HL-60 (cell line): ENCODE measurements at regions not wholly inside any gene's neighbourhood (a gene's known extent, or its start where the extent isn't known, plus 50 kb on each side); places are given as distances from the start of the nearest gene placed in this dataset.
"Not testable (repeated sequence)": the region's sequence is repeated elsewhere in the genome, so short reads cannot be mapped to it uniquely, and the experiment has no call there.

Experiments used
- DNase-seq, 2 experiments: peaks; one replicate each; pipeline ENCODE4 v3.0.0-alpha.2; 2010 to 2020; ENCODE audit warnings: low read depth in 1 of 2, low spot score in 1 of 2
- H3K27ac ChIP-seq: fragments of 250-450 bp; sonication (Bioruptor Pico); replicated peaks from 2 replicates; pipeline ENCODE4 v1.5.1; 2020; ENCODE audit warnings: mild to moderate bottlenecking, moderate library complexity
- H3K27me3 ChIP-seq: fragments of 250-450 bp; sonication (Bioruptor Pico); 2 replicates; pipeline ENCODE4 v1.5.1; 2021; ENCODE audit warnings: mild to moderate bottlenecking, moderate library complexity; ENCODE audit not compliant: insufficient read depth, poor library complexity, severe bottlenecking
- H3K4me3 ChIP-seq: replicated peaks from 2 replicates; pipeline ENCODE4 v1.5.1; 2011; ENCODE audit warnings: mild to moderate bottlenecking, control low read depth, low read length; ENCODE audit not compliant: insufficient read depth
- CTCF ChIP-seq: IDR thresholded peaks from one replicate; pipeline ENCODE4 v1.5.1; 2011; ENCODE audit warnings: low read length, control low read depth, inconsistent platforms; ENCODE audit not compliant: insufficient read depth
- GABPA ChIP-seq: IDR thresholded peaks from 2 replicates; pipeline ENCODE4 v1.6.1; 2012; ENCODE audit warnings: low read depth
- POLR2AphosphoS5 ChIP-seq: IDR thresholded peaks from 2 replicates; pipeline ENCODE4 v1.6.1; 2012; ENCODE audit warnings: low read depth
- REST ChIP-seq: IDR thresholded peaks from 2 replicates; pipeline ENCODE4 v1.6.1; 2012; ENCODE audit warnings: low read depth; ENCODE audit not compliant: insufficient replicate concordance
- SPI1 ChIP-seq: IDR thresholded peaks from 2 replicates; pipeline ENCODE4 v1.6.1; 2012; ENCODE audit warnings: low read depth, mild to moderate bottlenecking, borderline replicate concordance

GRCh38 chr9:109652112-109652511, 127.9 kb upstream of the PALM2AKAP2 start:
- H3K27me3 ChIP-seq: peaks cover 2% of the 10 kb centered on the region
- H3K4me3 ChIP-seq: no peak overlapping the region
- no peak overlapping the region for H3K27ac ChIP-seq
- TF ChIP-seq CTCF (no peak), REST (no peak), GABPA (no peak), SPI1 (no peak), POLR2AphosphoS5 (no peak)
- DNase-seq: no peak

GRCh38 chr9:109652971-109653370, 127.0 kb upstream of the PALM2AKAP2 start:
- Histone ChIP-seq H3K27me3 (peaks cover 2% of the 10 kb centered on the region), H3K4me3 (no peak overlapping the region), H3K27ac (no peak overlapping the region)
- TF ChIP-seq GABPA (no peak), REST (no peak), CTCF (no peak), SPI1 (no peak), POLR2AphosphoS5 (no peak)
- DNase-seq: no peak

- Histone ChIP-seq H3K4me3 (no peak overlapping the region), H3K27ac (no peak overlapping the region), H3K27me3 (peaks cover 2% of the 10 kb centered on the region)
- no peak for DNase-seq
- TF ChIP-seq GABPA (no peak), REST (no peak), POLR2AphosphoS5 (no peak), CTCF (no peak), SPI1 (no peak)
Measured at GRCh38 chr9:109653470-109653869, 126.5 kb upstream of the PALM2AKAP2 start.

- not testable (repeated sequence) for H3K27me3 ChIP-seq, H3K4me3 ChIP-seq, DNase-seq, H3K27ac ChIP-seq
Measured at GRCh38 chr9:109663978-109664377, 116.0 kb upstream of the PALM2AKAP2 start.

GRCh38 chr9:109665736-109666135, 114.3 kb upstream of the PALM2AKAP2 start:
- H3K27ac ChIP-seq, DNase-seq, H3K27me3 ChIP-seq: not testable (repeated sequence)

More at GRCh38 chr9:109665736-109666135, 114.3 kb upstream of the PALM2AKAP2 start:
- H3K4me3 ChIP-seq: not testable (repeated sequence)
